Kidney (tissue), 13 donors: ENCODE measurements at regions not wholly inside any gene's neighbourhood (a gene's known extent, or its start where the extent isn't known, plus 50 kb on each side); places are given as distances from the start of the nearest gene placed in this dataset.
"Not testable (repeated sequence)": the region's sequence is repeated elsewhere in the genome, so short reads cannot be mapped to it uniquely, and the experiment has no call there.

ENCODE experiments used
- DNase-seq, 5 donors: peaks; one replicate each; pipeline ENCODE4 v3.0.0-alpha.2; 2013 to 2020
- FAIRE-seq: peaks from 2 replicates; lab custom pipeline; 2012; peaks lifted over from hg19 to GRCh38; lab: Jason Lieb, UNC
- H3K27ac ChIP-seq, 2 donors: one replicate each; pipeline ENCODE4 v1.7.0; 2013; ENCODE audit warnings: low read depth in 2 of 2, low read length in 2 of 2, inconsistent platforms in 1 of 2
- H3K27me3 ChIP-seq: one replicate; pipeline ENCODE4 v1.7.1; 2013; ENCODE audit warnings: low read length, inconsistent platforms; ENCODE audit not compliant: control insufficient read depth, insufficient read depth
- H3K36me3 ChIP-seq, 3 donors: one replicate each; pipeline versions ENCODE4 v1.7.0 to v1.7.1; 2013; ENCODE audit warnings: low read length in 3 of 3, control low read depth in 1 of 3, inconsistent platforms in 1 of 3; ENCODE audit not compliant: insufficient read depth in 3 of 3, control insufficient read depth in 2 of 3
- H3K4me1 ChIP-seq, 3 donors: one replicate each; pipeline versions ENCODE4 v1.7.0 to v1.7.1; 2013; ENCODE audit warnings: low read length in 3 of 3, inconsistent platforms in 1 of 3, low read depth in 1 of 3; ENCODE audit not compliant: control insufficient read depth in 2 of 3, insufficient read depth in 2 of 3
- H3K4me3 ChIP-seq, 3 donors: one replicate each; pipeline versions ENCODE4 v1.7.0 to v1.8.1; 2013; ENCODE audit warnings: low read length in 3 of 3, control low read depth in 1 of 3, inconsistent platforms in 1 of 3
- H3K9ac ChIP-seq, 3 donors: one replicate each; pipeline versions ENCODE4 v1.7.0 to v1.7.1; 2013; ENCODE audit warnings: low read length in 3 of 3, control low read depth in 1 of 3, inconsistent platforms in 1 of 3
- H3K9me3 ChIP-seq, 3 donors: one replicate each; pipeline versions ENCODE4 v1.7.0 to v1.7.1; 2013; ENCODE audit warnings: low read length in 3 of 3, control low read depth in 1 of 3, inconsistent platforms in 1 of 3; ENCODE audit not compliant: control insufficient read depth in 2 of 3, insufficient read depth in 1 of 3
- CTCF ChIP-seq: IDR thresholded peaks from 3 replicates; pipeline ENCODE4 v1.5.1; 2012; ENCODE audit warnings: mild to moderate bottlenecking, moderate library complexity, borderline replicate concordance; ENCODE audit not compliant: insufficient read depth; ENCODE audit errors: extremely low read depth
- intact Hi-C: fragments of 100-400 bp; cut with DNase I; formaldehyde crosslinking; loops from one replicate; pipeline ENCODE4 v1.11.1; 2022
- donor health status: control.
- donor health status: control.
- donor health status: control.
- donor health status: control.
- donor health status: control.
- donor health status: DM: yes; HTN: yes; CAD: no.
- donor health status: Normal renal cell carcinoma (clear cell type).

- Histone ChIP-seq H3K9ac (no peak overlapping the region), H3K9me3 (no peaks in the 10 kb centered on the region), H3K27me3 (no peaks in the 10 kb centered on the region), H3K27ac (no peak overlapping the region), H3K36me3 (no peaks in the 10 kb centered on the region), H3K4me1 (no peaks in the 10 kb centered on the region), H3K4me3 (no peak overlapping the region)
- intact Hi-C loops, result no loop called here
- no peak for TF ChIP-seq CTCF
- DNase-seq, result no peak
- FAIRE-seq, result no peak
Observed at GRCh38 chr6:19571176-19571575, 266.0 kb upstream of the ID4 start.

- Histone ChIP-seq H3K36me3 (no peaks in the 10 kb centered on the region), H3K27ac (no peak overlapping the region), H3K9me3 (peaks cover 0 to 6% (median 0%) of the 10 kb centered on the region in 3 donors), H3K9ac (no peak overlapping the region), H3K4me1 (no peaks in the 10 kb centered on the region), H3K27me3 (no peaks in the 10 kb centered on the region), H3K4me3 (no peak overlapping the region)
- FAIRE-seq, result no peak
- DNase-seq, result peak in 1 of 5 donors; percentile 5
- TF ChIP-seq CTCF, result no peak
- intact Hi-C loops, result no loop called here
Observed at GRCh38 chr6:19578481-19578880, 258.7 kb upstream of the ID4 start.

- H3K9ac ChIP-seq, H3K4me1 ChIP-seq, H3K27ac ChIP-seq, H3K36me3 ChIP-seq, intact Hi-C loops, FAIRE-seq, H3K9me3 ChIP-seq, H3K4me3 ChIP-seq, DNase-seq, H3K27me3 ChIP-seq: not testable (repeated sequence)
Observed at GRCh38 chr6:19584207-19584606, 253.0 kb upstream of the ID4 start.

GRCh38 chr6:19587238-19587942 lies 249.8 kb upstream of the ID4 start:
- H3K27me3 ChIP-seq, result no peaks in the 10 kb centered on the region
- no peak for TF ChIP-seq CTCF
- intact Hi-C loops, result no loop called here
- no peak overlapping the region for H3K9ac ChIP-seq
- no peaks in the 10 kb centered on the region for H3K36me3 ChIP-seq
- no peaks in the 10 kb centered on the region for H3K4me1 ChIP-seq
- no peaks in the 10 kb centered on the region for H3K9me3 ChIP-seq
- FAIRE-seq (no peak), DNase-seq (no peak)
- H3K27ac ChIP-seq, result no peak overlapping the region
- H3K4me3 ChIP-seq, result no peak overlapping the region
